GM21717 (cell line): ENCODE measurements at regions not wholly inside any gene's neighbourhood (a gene's known extent, or its start where the extent isn't known, plus 50 kb on each side); places are given as distances from the start of the nearest gene placed in this dataset.
A peak's percentile ranks its signal among the peaks of the same experiment; 100 is the strongest.
"Not testable (repeated sequence)": the region's sequence is repeated elsewhere in the genome, so short reads cannot be mapped to it uniquely, and the experiment has no call there.

Source experiments
- ATAC-seq: cut with Tn5 transposase; IDR thresholded peaks from one replicate; pipeline ENCODE4 v1.9.1; 2021; ENCODE audit warnings: mild to moderate bottlenecking, moderate library complexity; ENCODE audit not compliant: unreplicated experiment

- ATAC-seq, result no peak
Measured at GRCh38 chr17:52653014-52653413, 494.5 kb upstream of the CA10 start.

- no peak for ATAC-seq
Measured at GRCh38 chr17:52648995-52649394, 490.5 kb upstream of the CA10 start.

- ATAC-seq, result no peak
Measured at GRCh38 chr17:52647411-52647810, 488.9 kb upstream of the CA10 start.

GRCh38 chr17:52636443-52636842 is 477.9 kb upstream of the CA10 start:
- no peak for ATAC-seq

- ATAC-seq, result no peak
Measured at GRCh38 chr17:52606590-52606989, 448.1 kb upstream of the CA10 start.

- no peak for ATAC-seq
Measured at GRCh38 chr17:52606098-52606497, 447.6 kb upstream of the CA10 start.

GRCh38 chr17:52604105-52604504 is 445.6 kb upstream of the CA10 start:
- ATAC-seq, result no peak

GRCh38 chr17:52597452-52598215 is 439.1 kb upstream of the CA10 start:
- ATAC-seq, result not testable (repeated sequence)

GRCh38 chr17:52594516-52594915 is 436.0 kb upstream of the CA10 start:
- no peak for ATAC-seq

GRCh38 chr17:52546990-52547389 is 388.5 kb upstream of the CA10 start:
- no peak for ATAC-seq

GRCh38 chr17:52546493-52546892 is 388.0 kb upstream of the CA10 start:
- no peak for ATAC-seq

GRCh38 chr17:52537421-52537820 is 378.9 kb upstream of the CA10 start:
- no peak for ATAC-seq

GRCh38 chr17:52536489-52536888 is 378.0 kb upstream of the CA10 start:
- ATAC-seq, result no peak

GRCh38 chr17:52532373-52532772 is 373.9 kb upstream of the CA10 start:
- no peak for ATAC-seq

GRCh38 chr17:52524096-52524637 is 365.7 kb upstream of the CA10 start:
- ATAC-seq, result peak; percentile 47

- no peak for ATAC-seq
Measured at GRCh38 chr17:52517176-52517575, 358.7 kb upstream of the CA10 start.

- no peak for ATAC-seq
Measured at GRCh38 chr17:52515927-52516326, 357.4 kb upstream of the CA10 start.

GRCh38 chr17:52505601-52506000 is 347.1 kb upstream of the CA10 start:
- ATAC-seq, result no peak

GRCh38 chr17:52504081-52504480 is 345.6 kb upstream of the CA10 start:
- ATAC-seq, result no peak

GRCh38 chr17:52495646-52496045 is 337.1 kb upstream of the CA10 start:
- no peak for ATAC-seq

GRCh38 chr17:52482271-52482670 is 323.8 kb upstream of the CA10 start:
- no peak for ATAC-seq

GRCh38 chr17:52477824-52478699 is 319.5 kb upstream of the CA10 start:
- ATAC-seq, result no peak
